ENCODE measurements at regions not wholly inside any gene's neighbourhood (a gene's known extent, or its start where the extent isn't known, plus 50 kb on each side); places are given as distances from the start of the nearest gene placed in this dataset.

DNA sequence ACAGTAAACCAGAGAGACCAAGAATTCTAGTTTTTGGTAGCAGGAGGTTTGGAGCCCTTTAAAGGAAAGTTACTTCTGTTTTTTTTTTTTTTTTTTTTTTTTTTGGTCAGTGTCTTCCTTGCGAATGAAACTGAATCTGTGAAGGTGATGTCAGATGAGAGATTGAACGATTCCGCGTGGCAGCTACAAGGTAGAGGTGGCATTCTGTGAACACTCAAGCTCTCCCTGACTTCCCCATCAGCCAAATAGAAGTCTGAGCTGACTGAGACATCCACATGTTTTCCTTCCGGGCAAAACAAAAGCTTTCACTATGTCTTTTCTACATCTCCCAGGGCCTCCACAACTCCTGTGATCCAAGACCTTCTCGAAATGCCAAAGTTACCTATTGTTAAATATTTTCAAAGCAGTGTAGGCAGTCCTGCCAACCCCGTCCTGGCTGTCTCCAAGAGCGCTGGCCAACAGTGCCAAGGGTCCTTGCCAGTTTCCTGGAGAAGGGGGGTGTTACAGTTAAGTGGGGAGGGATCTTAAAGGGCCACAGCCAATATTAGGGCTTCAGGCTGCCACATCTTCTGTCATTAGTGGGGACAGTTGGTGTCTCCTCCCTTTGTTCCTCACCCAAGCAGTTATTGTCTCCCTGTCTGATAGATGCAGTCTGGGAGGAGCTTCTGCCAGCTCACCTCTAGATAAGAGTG lies 102.9 kb upstream of the SLC34A2 start:
- intact Hi-C loops (cut with micrococcal nuclease; ENCODE audit: unreplicated experiment) = no loop called here
- no peaks in the 10 kb centered on the region for H3K4me1 ChIP-seq (ENCODE audit: insufficient read depth, low read length, poor library complexity, severe bottlenecking)
- no peak overlapping the region for H3K4me3 ChIP-seq (ENCODE audit: low read depth, low read length, poor library complexity, severe bottlenecking)
- no peaks in the 10 kb centered on the region for H3K27me3 ChIP-seq (replicated peaks; ENCODE audit: insufficient read depth, low read depth, low read length, poor library complexity)
- H3K36me3 ChIP-seq (ENCODE audit: insufficient read depth, low read length, poor library complexity, severe bottlenecking) = no peaks in the 10 kb centered on the region
- H3K27ac ChIP-seq (ENCODE audit: low read depth, low read length, poor library complexity, severe bottlenecking) = no peak overlapping the region
- no peak for TF ChIP-seq EZH2 (IDR thresholded peaks at IDR 0.05; ENCODE audit: borderline replicate concordance, low read depth, low read length, poor library complexity, severe bottlenecking)
- TF ChIP-seq, protein P1, sequence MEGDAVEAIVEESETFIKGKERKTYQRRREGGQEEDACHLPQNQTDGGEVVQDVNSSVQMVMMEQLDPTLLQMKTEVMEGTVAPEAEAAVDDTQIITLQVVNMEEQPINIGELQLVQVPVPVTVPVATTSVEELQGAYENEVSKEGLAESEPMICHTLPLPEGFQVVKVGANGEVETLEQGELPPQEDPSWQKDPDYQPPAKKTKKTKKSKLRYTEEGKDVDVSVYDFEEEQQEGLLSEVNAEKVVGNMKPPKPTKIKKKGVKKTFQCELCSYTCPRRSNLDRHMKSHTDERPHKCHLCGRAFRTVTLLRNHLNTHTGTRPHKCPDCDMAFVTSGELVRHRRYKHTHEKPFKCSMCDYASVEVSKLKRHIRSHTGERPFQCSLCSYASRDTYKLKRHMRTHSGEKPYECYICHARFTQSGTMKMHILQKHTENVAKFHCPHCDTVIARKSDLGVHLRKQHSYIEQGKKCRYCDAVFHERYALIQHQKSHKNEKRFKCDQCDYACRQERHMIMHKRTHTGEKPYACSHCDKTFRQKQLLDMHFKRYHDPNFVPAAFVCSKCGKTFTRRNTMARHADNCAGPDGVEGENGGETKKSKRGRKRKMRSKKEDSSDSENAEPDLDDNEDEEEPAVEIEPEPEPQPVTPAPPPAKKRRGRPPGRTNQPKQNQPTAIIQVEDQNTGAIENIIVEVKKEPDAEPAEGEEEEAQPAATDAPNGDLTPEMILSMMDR (conservative IDR thresholded peaks at IDR 0.05; ENCODE audit: low read depth, low read length) = no peak
- ChIA-PET POLR2A (ENCODE audit: low non-redundant PET) (no interaction called here), CTCF (no interaction called here)
- BruUV-seq (replicated peaks) = no TSS peak
- no peaks in the 10 kb centered on the region for H3K9me3 ChIP-seq (ENCODE audit: low read depth, low read length, poor library complexity, severe bottlenecking)
- no peak for DNase-seq (ENCODE audit: low spot score)

DNA sequence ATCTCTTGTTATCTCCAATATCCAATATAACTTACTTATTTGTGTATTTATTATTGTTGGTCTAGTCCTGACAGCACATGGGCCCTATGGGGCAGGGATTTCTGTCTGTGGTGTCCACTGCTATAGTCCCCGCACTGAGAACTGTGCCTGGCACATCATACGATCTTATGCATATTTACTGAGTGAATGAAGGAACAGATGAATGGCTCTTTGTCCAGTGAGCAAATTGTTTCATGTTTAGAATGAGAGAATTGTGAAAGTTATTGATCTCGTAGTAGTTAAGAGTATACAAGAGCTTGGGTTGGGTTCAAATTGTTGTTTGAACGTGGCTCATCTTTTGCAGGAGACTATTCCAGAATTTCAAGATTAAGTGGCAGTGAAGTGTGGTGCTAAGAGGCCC lies 96.1 kb upstream of the SLC34A2 start:
- H3K36me3 ChIP-seq (ENCODE audit: insufficient read depth, low read length, poor library complexity, severe bottlenecking) = no peaks in the 10 kb centered on the region
- no TSS peak for BruUV-seq (replicated peaks)
- H3K4me3 ChIP-seq (ENCODE audit: low read depth, low read length, poor library complexity, severe bottlenecking) = no peak overlapping the region
- ChIA-PET POLR2A (ENCODE audit: low non-redundant PET) (no interaction called here), CTCF (no interaction called here)
- H3K4me1 ChIP-seq (ENCODE audit: insufficient read depth, low read length, poor library complexity, severe bottlenecking) = no peaks in the 10 kb centered on the region
- TF ChIP-seq, protein P1 (conservative IDR thresholded peaks at IDR 0.05; ENCODE audit: low read depth, low read length) = no peak
- TF ChIP-seq EZH2 (IDR thresholded peaks at IDR 0.05; ENCODE audit: borderline replicate concordance, low read depth, low read length, poor library complexity, severe bottlenecking) = no peak
- H3K9me3 ChIP-seq (ENCODE audit: low read depth, low read length, poor library complexity, severe bottlenecking) = no peaks in the 10 kb centered on the region
- intact Hi-C loops (cut with micrococcal nuclease; ENCODE audit: unreplicated experiment) = no loop called here
- no peaks in the 10 kb centered on the region for H3K27me3 ChIP-seq (replicated peaks; ENCODE audit: insufficient read depth, low read depth, low read length, poor library complexity)
- DNase-seq (ENCODE audit: low spot score) = no peak
- no peak overlapping the region for H3K27ac ChIP-seq (ENCODE audit: low read depth, low read length, poor library complexity, severe bottlenecking)

DNA sequence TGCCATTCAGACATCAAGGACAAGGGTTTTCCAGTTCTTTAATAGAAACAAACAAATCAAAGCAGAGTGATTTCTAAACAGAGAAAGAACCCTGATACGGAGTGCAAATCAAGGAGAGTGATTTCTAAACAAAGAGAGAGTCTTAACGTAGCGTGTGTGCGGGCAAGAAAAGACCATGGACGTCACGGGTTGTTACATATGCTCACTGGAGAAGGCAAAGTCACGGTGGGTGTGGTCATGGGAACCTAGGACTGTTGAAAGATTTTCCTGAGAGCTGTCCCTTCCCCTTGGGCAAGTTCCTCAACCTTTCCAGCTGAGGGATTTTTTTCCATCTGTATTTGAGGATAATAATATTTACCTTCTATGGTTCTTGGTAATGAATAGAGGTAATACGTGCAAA lies 95.0 kb upstream of the SLC34A2 start:
- TF ChIP-seq, protein P1 (conservative IDR thresholded peaks at IDR 0.05; ENCODE audit: low read depth, low read length) = no peak
- no peak for TF ChIP-seq EZH2 (IDR thresholded peaks at IDR 0.05; ENCODE audit: borderline replicate concordance, low read depth, low read length, poor library complexity, severe bottlenecking)
- intact Hi-C loops (cut with micrococcal nuclease; ENCODE audit: unreplicated experiment) = no loop called here
- Histone ChIP-seq H3K27me3 (replicated peaks; ENCODE audit: insufficient read depth, low read depth, low read length, poor library complexity) (no peaks in the 10 kb centered on the region), H3K9me3 (ENCODE audit: low read depth, low read length, poor library complexity, severe bottlenecking) (no peaks in the 10 kb centered on the region), H3K4me1 (ENCODE audit: insufficient read depth, low read length, poor library complexity, severe bottlenecking) (no peaks in the 10 kb centered on the region), H3K36me3 (ENCODE audit: insufficient read depth, low read length, poor library complexity, severe bottlenecking) (no peaks in the 10 kb centered on the region), H3K4me3 (ENCODE audit: low read depth, low read length, poor library complexity, severe bottlenecking) (no peak overlapping the region), H3K27ac (ENCODE audit: low read depth, low read length, poor library complexity, severe bottlenecking) (no peak overlapping the region)
- ChIA-PET POLR2A (ENCODE audit: low non-redundant PET) (no interaction called here), CTCF (no interaction called here)
- no peak for DNase-seq (ENCODE audit: low spot score)
- no TSS peak for BruUV-seq (replicated peaks)

All from A673 (cell line).